ENCODE measurements at regions not wholly inside any gene's neighbourhood (a gene's known extent, or its start where the extent isn't known, plus 50 kb on each side); places are given as distances from the start of the nearest gene placed in this dataset.
A peak's percentile ranks its signal among the peaks of the same experiment; 100 is the strongest.

- no peak for DNase-seq (ENCODE audit: extremely low read depth, low read depth)
These were observed 222.1 kb upstream of the EDIL3 start for GRCh38 chr5:84606784-84607183.

DNA sequence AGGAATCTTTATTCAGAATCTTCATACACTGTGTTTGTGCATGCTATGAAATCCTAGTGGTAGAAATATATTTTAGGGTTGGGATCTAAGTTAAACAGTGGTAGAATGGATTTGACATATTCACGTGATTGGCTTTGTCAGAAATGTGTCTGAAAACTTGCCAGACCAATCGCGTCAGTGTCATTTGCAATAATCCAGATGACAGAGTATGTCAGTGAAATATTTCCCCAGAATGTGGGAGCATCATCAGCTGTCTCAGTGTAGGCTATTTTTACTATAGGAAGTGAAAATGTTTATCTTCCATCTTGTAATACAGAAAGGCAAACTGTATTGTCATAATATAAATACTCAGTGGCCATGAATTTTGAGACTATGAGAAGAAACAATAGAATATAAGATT lies 220.6 kb upstream of the EDIL3 start:
- no peak for DNase-seq (ENCODE audit: extremely low read depth, low read depth)

DNA sequence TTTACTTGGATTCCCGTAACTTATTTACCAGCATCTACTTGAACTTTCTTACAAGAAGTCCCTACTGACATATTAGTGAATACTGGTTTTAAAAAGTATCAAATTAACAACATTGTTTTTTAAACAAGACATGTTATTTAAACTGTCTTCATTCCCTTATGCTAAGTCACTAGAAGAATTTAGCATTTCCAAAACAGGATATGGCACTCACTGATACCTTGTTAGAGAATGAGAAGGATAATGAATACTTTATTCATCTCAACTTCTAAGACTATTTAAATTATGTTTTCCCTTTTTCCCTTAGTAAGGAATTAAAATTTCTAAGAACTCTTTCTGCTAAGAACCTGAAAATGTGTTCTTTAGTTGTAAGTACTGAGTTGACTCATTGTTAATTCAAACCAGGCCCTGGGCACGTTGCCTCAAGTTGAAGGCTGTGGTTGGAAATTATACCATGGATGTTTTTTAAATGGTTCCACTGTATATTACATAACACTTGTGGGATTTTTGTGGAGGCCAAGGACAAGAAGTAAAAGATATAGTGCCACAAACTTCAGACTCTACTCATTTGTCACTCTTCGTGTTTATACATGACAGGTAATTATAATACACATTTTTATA lies 219.0 kb upstream of the EDIL3 start:
- DNase-seq (ENCODE audit: extremely low read depth, low read depth), result no peak

DNA sequence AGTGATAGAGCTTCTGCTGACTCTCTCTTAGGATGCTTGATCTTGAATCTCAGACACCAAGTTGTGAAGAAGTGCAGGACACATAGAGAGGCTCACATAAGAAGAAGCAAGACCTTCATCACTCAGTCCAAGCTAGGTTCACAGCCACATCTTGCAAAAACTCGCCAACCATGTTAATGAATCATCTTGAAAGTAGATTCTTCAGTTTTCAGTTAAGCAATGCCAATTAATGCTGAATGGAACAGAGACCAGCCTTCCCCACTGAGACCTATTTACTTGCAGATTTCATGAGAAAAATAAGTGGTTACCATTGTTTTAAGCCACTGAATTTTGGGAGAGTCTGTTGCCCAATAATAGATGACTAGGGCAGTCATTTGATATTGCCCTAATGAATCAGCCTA lies 217.7 kb upstream of the EDIL3 start:
- no peak for DNase-seq (ENCODE audit: extremely low read depth, low read depth)

DNA sequence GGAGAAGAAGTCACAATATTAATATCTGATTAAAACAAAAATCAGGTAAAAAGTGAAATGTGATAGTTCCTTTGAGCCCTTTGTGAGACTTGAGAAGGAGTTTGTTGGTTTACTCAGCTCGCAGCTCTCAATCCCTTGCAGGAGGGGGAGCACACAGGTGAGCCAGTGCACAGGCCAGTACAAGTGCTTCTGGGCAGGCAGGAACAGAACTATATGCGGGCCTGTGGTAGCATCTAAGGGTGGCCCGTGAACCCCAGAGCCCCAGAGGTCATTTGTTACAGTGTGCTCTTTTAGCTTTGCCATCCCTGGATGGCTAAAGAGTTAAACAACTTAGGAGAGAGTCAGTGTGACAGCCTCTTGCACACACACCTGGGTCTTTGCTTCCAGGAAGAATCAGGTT lies 215.3 kb upstream of the EDIL3 start:
- no peak for DNase-seq (ENCODE audit: extremely low read depth, low read depth)

DNA sequence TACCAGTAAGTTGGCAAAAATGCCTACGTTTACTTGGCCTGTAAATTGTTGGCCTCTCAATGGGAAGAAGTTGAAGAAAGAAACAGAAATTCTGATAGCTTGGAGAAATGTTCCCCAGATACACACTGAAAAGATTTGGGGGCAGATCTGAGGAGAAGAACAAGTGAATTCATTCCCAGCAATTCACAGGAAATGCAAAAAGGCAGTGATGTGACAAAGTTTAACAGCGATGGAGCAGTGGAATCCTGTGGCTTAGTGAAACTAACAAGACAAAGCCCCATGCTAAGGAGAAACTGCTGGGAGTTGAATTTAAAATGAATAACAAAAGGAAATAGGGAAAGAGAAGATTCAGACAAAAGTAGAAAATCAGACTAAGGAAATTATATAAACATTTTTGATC lies 213.2 kb upstream of the EDIL3 start:
- no peak for DNase-seq (ENCODE audit: extremely low read depth, low read depth)

GRCh38 chr5:84590629-84591028 lies 205.9 kb upstream of the EDIL3 start:
- no peak for DNase-seq (ENCODE audit: extremely low read depth, low read depth)

- DNase-seq (ENCODE audit: extremely low read depth, low read depth), result no peak
These were observed 205.2 kb upstream of the EDIL3 start for GRCh38 chr5:84589926-84590325.

- DNase-seq (ENCODE audit: extremely low read depth, low read depth), result no peak
These were observed 200.5 kb upstream of the EDIL3 start for GRCh38 chr5:84585218-84585617.

DNA sequence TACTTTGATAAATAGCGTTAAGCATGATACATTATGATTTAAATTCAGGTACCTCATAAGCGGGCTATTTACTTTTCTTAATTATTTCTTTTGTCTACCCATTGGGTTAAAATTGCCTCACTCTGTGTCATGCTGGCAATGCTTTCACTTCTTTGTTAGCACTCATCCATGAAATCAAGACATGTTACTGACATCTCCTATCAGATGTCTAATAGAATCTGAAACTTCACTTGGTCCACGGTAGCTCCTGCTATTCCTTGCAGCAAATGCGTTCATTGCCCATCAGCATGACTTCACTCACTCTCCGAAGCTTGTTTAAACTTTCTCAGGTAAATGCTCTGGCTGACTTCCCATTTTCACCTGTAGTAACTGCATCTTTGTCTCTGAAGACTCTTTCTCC lies 193.5 kb upstream of the EDIL3 start:
- DNase-seq (ENCODE audit: extremely low read depth, low read depth), result no peak

- no peak for DNase-seq (ENCODE audit: extremely low read depth, low read depth)
These were observed 188.5 kb upstream of the EDIL3 start for GRCh38 chr5:84573017-84573712.

DNA sequence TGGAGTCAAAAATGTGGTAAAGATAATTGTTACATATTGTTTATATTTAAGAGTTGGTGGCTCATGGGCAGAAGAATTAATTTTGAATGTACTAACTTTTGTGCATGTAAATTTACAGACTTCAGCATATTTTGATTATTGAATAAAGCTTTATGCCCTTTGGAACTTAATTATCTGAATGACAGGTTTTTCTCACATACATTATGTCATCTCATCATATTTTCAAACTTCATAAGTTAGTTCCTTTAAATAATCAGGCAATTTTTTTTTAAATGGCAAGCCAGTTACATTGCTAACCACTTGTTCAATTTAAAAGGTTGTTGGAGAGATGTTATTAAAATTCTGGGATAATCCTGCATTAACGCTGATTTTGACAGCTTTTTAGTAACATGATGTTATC lies 184.6 kb upstream of the EDIL3 start:
- no peak for DNase-seq (ENCODE audit: extremely low read depth, low read depth)

GRCh38 chr5:84568171-84568570 lies 183.5 kb upstream of the EDIL3 start:
- no peak for DNase-seq (ENCODE audit: extremely low read depth, low read depth)

DNA sequence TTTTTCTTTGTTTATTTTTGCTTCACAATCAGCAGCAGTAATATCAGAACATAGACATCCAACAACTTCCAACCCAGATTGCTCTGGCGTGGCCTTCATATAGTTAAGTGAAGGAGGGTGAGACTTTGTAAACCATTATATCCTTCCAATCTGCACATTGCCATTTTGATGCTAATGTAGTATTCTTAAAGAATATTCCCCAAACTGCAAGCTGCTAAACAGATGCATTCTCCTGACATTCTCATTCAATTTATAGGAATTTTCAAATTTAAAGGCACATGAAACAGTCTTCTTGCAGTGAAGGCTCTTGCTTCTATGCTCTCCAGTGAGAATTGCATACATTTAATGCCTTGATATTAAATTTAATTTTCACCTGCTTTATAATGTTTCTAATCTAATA lies 181.2 kb upstream of the EDIL3 start:
- DNase-seq (ENCODE audit: extremely low read depth, low read depth), result no peak

- DNase-seq (ENCODE audit: extremely low read depth, low read depth), result peak; percentile 23
These were observed 179.8 kb upstream of the EDIL3 start for GRCh38 chr5:84564321-84565075.

DNA sequence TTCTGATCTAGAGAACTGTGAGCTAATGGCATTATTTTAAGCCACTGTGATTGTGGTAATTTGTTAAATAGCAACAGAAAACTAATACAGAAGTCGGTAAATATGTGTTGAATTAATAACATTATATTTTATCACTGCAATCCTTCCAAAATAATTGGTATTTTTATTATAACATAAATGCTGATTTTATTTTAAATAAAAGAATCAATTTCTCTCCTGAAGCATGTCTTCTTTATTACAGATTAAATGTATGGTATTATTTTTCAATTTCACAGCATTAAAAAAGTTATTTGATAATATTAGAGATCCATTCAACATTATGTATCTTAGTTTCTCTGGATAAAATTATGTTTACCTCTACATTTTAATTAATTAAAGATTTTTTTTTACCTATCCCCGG lies 165.5 kb upstream of the EDIL3 start:
- DNase-seq (ENCODE audit: extremely low read depth, low read depth), result no peak

- DNase-seq (ENCODE audit: extremely low read depth, low read depth), result no peak
These were observed 164.4 kb upstream of the EDIL3 start for GRCh38 chr5:84549054-84549453.

DNA sequence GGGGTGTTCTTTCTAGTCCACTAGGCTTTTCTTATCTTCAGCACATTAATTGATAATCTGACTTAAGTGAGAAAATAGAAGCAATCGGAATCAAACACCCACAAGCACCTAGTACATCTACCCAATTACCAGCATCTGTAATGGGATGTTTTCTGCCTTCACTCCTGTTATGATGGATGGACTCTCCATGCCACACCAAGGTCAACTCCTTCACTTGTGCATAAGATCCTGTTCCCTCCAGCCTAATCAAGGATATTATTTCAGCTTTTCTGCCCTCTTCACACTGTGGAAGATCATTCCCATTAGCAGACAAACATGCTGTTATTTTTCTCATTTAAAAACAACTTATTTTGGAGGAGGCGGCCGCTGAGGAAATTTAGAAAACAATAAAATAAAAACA lies 162.0 kb upstream of the EDIL3 start:
- no peak for DNase-seq (ENCODE audit: extremely low read depth, low read depth)

GRCh38 chr5:84536797-84537196 lies 152.1 kb upstream of the EDIL3 start:
- no peak for DNase-seq (ENCODE audit: extremely low read depth, low read depth)

DNA sequence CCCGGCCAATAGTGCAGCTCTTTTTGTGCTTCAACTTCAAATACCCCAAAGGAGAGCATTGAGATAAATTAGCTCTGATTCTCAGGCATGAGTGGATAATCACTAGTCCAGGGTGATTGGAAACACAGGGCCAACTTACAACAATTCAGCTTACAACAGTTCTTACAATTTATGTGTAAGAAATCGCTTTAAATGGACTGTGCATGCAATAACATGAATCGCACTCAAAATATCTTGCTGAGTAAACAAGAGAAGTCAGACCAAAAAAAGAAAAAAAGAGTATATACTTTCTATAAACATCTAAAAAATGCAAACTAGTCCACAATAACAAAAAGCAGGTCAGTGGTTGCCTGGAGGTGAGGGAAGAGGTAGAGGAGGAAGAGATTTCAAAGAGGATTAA lies 150.6 kb upstream of the EDIL3 start:
- DNase-seq (ENCODE audit: extremely low read depth, low read depth), result no peak

DNA sequence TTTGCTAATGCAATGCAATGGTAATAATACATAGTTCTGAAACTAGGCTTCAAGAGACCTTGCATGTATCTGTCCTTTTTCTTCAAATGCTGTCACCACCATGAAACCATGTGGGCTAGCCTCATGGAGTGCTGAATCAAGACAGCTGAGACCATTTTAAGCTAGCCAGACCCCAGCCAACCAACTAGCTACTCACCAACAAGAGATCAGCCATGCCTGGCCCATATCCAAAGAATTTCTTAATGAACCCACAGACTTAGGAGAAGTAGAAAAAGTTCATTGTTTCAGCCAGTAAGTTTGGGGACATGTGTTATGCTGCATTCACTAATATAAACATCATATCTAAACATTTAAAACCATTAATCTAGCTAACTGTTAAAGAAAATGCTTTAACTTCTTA lies 139.8 kb upstream of the EDIL3 start:
- no peak for DNase-seq (ENCODE audit: extremely low read depth, low read depth)

DNA sequence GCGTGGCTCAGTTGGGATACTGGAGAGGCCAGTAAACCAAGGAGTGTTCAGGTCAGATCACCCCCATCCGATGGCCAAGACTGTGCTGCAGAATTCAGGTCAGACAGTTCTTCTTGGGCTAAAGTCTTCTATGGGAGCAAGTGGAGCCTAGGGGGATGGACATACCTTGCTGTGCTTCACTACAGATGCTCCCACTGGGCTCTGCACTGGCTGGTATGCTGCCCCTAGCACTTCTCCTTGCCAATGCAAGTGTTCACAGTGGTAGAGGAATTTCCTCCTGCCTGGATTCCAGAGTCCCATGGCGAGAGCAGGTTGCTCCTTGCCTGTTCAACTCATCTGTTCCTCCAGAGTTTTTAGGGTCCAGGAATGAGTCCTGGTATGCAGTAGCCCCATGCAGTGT lies 134.2 kb upstream of the EDIL3 start:
- DNase-seq (ENCODE audit: extremely low read depth, low read depth), result no peak

Data from NCI-H460 (cell line).